Stimulated activated CD4-positive, alpha-beta T cell treated with anti-CD3 and anti-CD28 coated beads, Interleukin-4, amount 100 ng/mL, for 4 hours (primary cell): ENCODE measurements at regions not wholly inside any gene's neighbourhood (a gene's known extent, or its start where the extent isn't known, plus 50 kb on each side); places are given as distances from the start of the nearest gene placed in this dataset.

Experiments
- DNase-seq, 2 experiments: peaks; one replicate each; pipeline ENCODE4 v3.0.0-alpha.2; 2020

- DNase-seq: no peak
Measured at GRCh38 chr16:86809458-86809955, 231.2 kb downstream of the FOXL1 start.

GRCh38 chr16:86810062-86810461 lies 231.7 kb downstream of the FOXL1 start:
- no peak for DNase-seq

GRCh38 chr16:86812363-86812970 lies 234.1 kb downstream of the FOXL1 start:
- DNase-seq: no peak

GRCh38 chr16:86814256-86814655 lies 235.9 kb downstream of the FOXL1 start:
- DNase-seq: no peak

- DNase-seq: no peak
Measured at GRCh38 chr16:86816930-86817625, 238.7 kb downstream of the FOXL1 start.

- no peak for DNase-seq
Measured at GRCh38 chr16:86818671-86819532, 240.6 kb downstream of the FOXL1 start.

- DNase-seq: no peak
Measured at GRCh38 chr16:86819533-86819892, 241.2 kb downstream of the FOXL1 start.

- no peak for DNase-seq
Measured at GRCh38 chr16:86821895-86822294, 243.5 kb downstream of the FOXL1 start.

- DNase-seq: no peak
Measured at GRCh38 chr16:86823125-86823524, 244.8 kb downstream of the FOXL1 start.

- DNase-seq: no peak
Measured at GRCh38 chr16:86823888-86824671, 245.7 kb downstream of the FOXL1 start.

GRCh38 chr16:86824751-86825296 lies 246.5 kb downstream of the FOXL1 start:
- no peak for DNase-seq

GRCh38 chr16:86825631-86826030 lies 247.3 kb downstream of the FOXL1 start:
- no peak for DNase-seq

- DNase-seq: no peak
Measured at GRCh38 chr16:86826941-86827340, 248.6 kb downstream of the FOXL1 start.

- DNase-seq: no peak
Measured at GRCh38 chr16:86827521-86827920, 249.2 kb downstream of the FOXL1 start.

GRCh38 chr16:86828202-86828601 lies 249.9 kb downstream of the FOXL1 start:
- no peak for DNase-seq

GRCh38 chr16:86828653-86829052 lies 250.3 kb downstream of the FOXL1 start:
- DNase-seq: no peak

GRCh38 chr16:86831366-86831765 lies 253.0 kb downstream of the FOXL1 start:
- DNase-seq: no peak

- DNase-seq: no peak
Measured at GRCh38 chr16:86833136-86833535, 254.8 kb downstream of the FOXL1 start.

- DNase-seq: no peak
Measured at GRCh38 chr16:86834451-86835035, 256.2 kb downstream of the FOXL1 start.

- no peak for DNase-seq
Measured at GRCh38 chr16:86835982-86836381, 257.6 kb downstream of the FOXL1 start.

- no peak for DNase-seq
Measured at GRCh38 chr16:86836503-86837129, 258.3 kb downstream of the FOXL1 start.

GRCh38 chr16:86843812-86844211 lies 265.5 kb downstream of the FOXL1 start:
- no peak for DNase-seq
